GM12891 (cell line): ENCODE measurements at regions not wholly inside any gene's neighbourhood (a gene's known extent, or its start where the extent isn't known, plus 50 kb on each side); places are given as distances from the start of the nearest gene placed in this dataset.

Experiments used
- DNase-seq: peaks from one replicate; pipeline ENCODE4 v3.0.0; 2011; ENCODE audit warnings: low spot score; ENCODE audit not compliant: insufficient read length
- FAIRE-seq: peaks from 2 replicates; lab custom pipeline; 2011; peaks lifted over from hg19 to GRCh38; lab: Jason Lieb, UNC
- PAX5 ChIP-seq: IDR thresholded peaks from 2 replicates; pipeline ENCODE4 v1.6.1; 2011; ENCODE audit warnings: low read length, moderate library complexity, mild to moderate bottlenecking; ENCODE audit not compliant: insufficient read depth, severe bottlenecking
- POLR2A ChIP-seq: IDR thresholded peaks from 2 replicates; pipeline ENCODE4 v1.6.1; 2011; ENCODE audit warnings: low read depth, low read length, control low read depth
- POLR2AphosphoS5 ChIP-seq: IDR thresholded peaks from 2 replicates; pipeline ENCODE4 v1.6.1; 2011; ENCODE audit warnings: low read depth, low read length, control low read depth
- POU2F2 ChIP-seq: IDR thresholded peaks from 2 replicates; pipeline ENCODE4 v1.6.1; 2011; ENCODE audit warnings: low read depth, mild to moderate bottlenecking, control low read depth, low read length, moderate library complexity
- SPI1 ChIP-seq: IDR thresholded peaks from 2 replicates; pipeline ENCODE4 v1.6.1; 2011; ENCODE audit warnings: low read depth, low read length, control low read depth
- TAF1 ChIP-seq: IDR thresholded peaks from 2 replicates; pipeline ENCODE4 v1.6.1; 2011; ENCODE audit warnings: low read depth, low read length, control low read depth

- DNase-seq: no peak
- no peak for FAIRE-seq
- TF ChIP-seq PAX5 (no peak), POLR2A (no peak), POU2F2 (no peak), TAF1 (no peak), SPI1 (no peak), POLR2AphosphoS5 (no peak)
Observed at GRCh38 chr6:148128014-148128730, 214.5 kb upstream of the SASH1 start.

DNA sequence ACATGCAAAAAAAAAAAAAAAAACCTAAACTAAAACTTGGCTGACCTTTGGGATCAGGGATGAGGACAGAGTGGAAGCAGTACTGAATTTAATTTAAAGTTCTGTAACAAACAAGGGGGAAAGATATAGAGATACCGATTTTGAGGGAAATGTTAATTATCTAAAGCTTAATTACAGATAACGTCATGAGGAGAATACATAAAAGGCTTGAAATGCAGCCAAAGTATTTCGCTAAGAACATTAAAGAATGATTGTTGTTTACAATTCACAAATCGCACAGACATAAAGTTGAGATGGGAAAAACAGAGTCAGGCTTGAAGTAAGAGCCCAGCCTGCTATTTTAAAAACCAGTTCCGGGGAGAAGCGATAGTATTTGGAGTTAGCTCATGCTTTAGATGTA is 208.0 kb upstream of the SASH1 start:
- TF ChIP-seq TAF1 (no peak), POU2F2 (no peak)
- DNase-seq: no peak
- no peak for FAIRE-seq

GRCh38 chr6:148136586-148136985 is 206.1 kb upstream of the SASH1 start:
- no peak for FAIRE-seq
- no peak for TF ChIP-seq POLR2AphosphoS5
- no peak for DNase-seq

GRCh38 chr6:148137652-148138051 is 205.0 kb upstream of the SASH1 start:
- TF ChIP-seq POU2F2: no peak
- no peak for TF ChIP-seq TAF1
- TF ChIP-seq POLR2AphosphoS5: no peak
- no peak for TF ChIP-seq POLR2A
- no peak for TF ChIP-seq SPI1
- no peak for TF ChIP-seq PAX5
- FAIRE-seq (no peak), DNase-seq (no peak)

DNA sequence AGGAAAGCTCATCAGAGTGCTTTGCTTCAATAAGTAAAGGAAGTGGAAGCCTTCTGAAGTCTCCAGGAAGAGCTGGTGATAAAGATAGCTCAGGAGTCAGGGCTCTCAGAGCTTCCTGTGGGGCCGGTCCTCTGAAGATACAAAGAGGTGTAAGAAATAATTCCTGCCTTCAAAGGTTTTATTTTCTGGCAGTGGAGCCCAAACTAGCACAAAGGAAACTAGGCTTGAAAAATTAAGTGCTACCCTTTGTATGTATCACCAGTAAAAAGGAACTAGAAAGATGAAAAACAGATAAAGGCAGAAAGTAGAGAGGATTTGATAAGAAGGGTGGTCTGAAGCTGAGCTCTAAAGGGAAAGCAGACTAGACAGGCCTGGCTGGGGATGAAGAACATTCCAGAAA is 204.1 kb upstream of the SASH1 start:
- FAIRE-seq (no peak), DNase-seq (no peak)
- TF ChIP-seq PAX5 (no peak), POLR2AphosphoS5 (no peak), TAF1 (no peak)

DNA sequence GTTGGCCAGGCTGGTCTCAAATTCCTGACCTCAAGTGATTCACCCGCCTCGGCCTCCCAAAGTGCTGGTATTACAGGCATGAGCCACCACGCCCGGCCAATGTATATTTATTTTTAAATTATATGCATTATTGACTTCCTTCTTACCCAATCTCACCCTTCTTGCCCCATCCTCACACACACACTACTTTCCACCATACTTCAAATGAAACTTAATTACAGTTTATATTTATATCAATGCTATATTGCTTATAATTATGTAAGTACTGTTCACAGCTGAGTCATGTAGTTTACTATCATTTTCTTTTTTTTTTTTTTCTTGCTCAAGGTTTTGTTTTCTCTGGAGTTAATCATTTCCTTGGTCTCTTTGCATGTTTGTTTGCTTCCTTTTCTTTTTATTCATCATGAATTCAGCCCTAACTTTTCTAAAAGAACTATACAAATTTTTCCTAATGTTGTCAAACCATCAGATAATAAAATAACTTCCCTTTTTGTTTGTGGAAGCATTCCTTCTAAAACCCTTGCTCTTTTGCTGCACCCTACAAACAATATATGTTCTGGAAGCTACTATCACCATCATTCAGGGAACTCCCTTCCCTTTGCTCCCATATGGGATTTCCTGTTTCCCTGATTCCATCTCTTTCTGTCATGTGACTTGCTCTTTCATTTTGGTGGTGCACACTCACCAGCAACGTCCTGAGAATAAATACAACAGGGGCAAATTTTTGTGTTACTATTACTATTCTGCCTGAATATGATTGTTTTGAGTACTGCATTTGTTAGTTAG is 201.7 kb upstream of the SASH1 start:
- TF ChIP-seq POU2F2 (no peak), SPI1 (no peak), TAF1 (no peak), PAX5 (no peak), POLR2AphosphoS5 (no peak), POLR2A (no peak)
- FAIRE-seq (no peak), DNase-seq (no peak)

- DNase-seq (no peak), FAIRE-seq (no peak)
- TF ChIP-seq POLR2AphosphoS5: no peak
- TF ChIP-seq TAF1: no peak
- no peak for TF ChIP-seq POLR2A
- TF ChIP-seq PAX5: no peak
- no peak for TF ChIP-seq SPI1
- TF ChIP-seq POU2F2: no peak
Observed at GRCh38 chr6:148142821-148143220, 199.8 kb upstream of the SASH1 start.

DNA sequence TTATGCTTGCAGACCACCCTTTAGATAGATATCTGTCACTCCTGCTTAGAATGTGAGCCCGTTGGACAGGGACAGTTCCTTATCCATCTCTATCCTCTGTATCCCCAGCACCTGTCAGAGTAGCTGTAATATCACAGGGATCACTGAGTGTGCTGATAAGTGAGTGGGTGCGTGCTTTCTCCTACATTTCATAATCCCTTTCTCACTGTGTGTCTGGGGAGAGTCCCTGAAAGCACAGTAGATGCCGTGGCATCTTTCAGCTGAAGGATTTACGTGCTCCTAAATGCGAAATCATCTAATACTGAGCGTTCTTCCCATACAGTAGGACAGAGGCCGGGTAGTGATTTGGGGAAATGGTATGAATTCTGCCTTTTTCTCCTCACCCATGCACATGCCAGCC is 198.9 kb upstream of the SASH1 start:
- TF ChIP-seq TAF1: no peak
- no peak for TF ChIP-seq PAX5
- FAIRE-seq (no peak), DNase-seq (no peak)

- TF ChIP-seq POU2F2 (no peak), POLR2AphosphoS5 (no peak), PAX5 (no peak), SPI1 (no peak), TAF1 (no peak), POLR2A (no peak)
- FAIRE-seq: no peak
- peak; percentile 9 for DNase-seq
Observed at GRCh38 chr6:148144917-148145521, 197.6 kb upstream of the SASH1 start.
